GM18909 (cell line): ENCODE measurements at regions not wholly inside any gene's neighbourhood (a gene's known extent, or its start where the extent isn't known, plus 50 kb on each side); places are given as distances from the start of the nearest gene placed in this dataset.

Source experiments
- ATAC-seq: cut with Tn5 transposase; IDR thresholded peaks from one replicate; pipeline ENCODE4 v1.9.1; 2021; ENCODE audit warnings: mild to moderate bottlenecking; ENCODE audit not compliant: unreplicated experiment, poor library complexity

DNA sequence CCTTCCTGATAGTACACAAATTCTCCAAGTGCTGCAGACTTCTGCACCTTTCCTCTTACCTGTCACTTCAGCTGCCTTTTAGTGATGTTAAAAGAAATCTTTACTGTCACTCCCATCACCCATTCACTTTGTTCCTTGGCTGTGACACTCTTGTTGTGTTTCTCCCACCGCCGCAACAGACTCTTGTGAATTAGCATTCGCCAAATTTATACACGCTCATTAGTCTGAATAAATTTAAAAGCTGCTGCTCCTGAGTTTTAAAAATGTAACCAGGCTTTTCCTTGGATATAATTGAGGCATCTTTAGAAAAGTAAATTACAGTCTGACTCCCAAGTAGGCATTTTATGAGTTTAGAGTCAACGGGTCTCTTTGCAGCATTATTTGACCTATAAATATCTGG lies 1197.9 kb downstream of the BCL11B start:
- no peak for ATAC-seq

DNA sequence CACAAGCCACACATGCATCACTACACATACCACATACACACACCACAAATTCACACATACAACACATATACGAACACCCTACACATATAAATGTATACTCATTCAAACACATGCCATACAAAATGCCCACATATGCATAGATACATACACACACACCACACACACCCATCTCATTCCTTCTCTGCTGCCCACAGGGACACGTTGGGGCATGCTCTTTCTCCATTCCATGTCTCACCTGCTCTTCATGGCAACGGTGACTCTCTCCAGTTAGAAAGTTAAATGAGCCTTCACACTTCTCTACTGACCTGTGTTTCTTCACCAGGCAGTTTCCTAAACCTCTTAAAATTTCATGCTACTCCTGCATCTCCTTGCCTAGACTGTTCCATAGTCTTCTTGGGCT lies 1194.8 kb downstream of the BCL11B start:
- no peak for ATAC-seq

DNA sequence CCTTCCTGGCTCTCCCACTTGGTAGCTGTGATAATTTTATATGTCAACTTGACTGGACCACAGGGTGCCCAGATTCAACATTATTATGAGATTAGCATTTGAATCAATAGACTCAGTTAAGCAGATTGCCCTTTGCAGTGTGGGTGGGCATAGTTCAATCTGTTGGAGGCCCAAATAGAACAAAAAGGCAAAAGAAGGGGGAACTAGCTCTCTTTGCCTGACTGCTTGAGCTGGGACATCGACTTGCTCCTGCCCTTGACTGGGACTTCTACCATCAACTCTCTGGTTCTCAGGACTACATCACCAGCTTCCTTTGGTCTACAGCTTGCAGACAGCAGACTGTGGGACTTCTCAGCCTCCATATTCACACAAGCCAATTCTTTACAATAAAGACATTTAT lies 1189.2 kb downstream of the BCL11B start:
- ATAC-seq = no peak

DNA sequence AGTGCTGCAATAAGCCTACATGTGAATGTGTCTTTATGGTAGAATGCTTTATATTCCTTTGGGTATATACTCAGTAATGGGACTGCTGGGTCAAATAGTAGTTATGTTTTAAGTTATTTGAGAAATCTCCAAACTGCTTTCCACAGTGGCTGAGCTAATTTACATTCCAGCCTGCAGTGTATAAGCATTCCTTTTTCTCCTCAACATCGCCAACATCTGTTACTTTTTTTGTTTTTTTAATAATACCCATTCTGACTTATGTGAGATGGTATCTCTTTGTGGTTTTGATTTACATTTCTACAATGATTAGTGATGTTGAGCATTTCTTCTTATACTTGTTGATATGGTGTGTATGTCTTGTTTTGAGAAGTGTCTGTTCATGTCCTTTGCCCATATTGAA lies 1186.2 kb downstream of the BCL11B start:
- ATAC-seq = no peak

DNA sequence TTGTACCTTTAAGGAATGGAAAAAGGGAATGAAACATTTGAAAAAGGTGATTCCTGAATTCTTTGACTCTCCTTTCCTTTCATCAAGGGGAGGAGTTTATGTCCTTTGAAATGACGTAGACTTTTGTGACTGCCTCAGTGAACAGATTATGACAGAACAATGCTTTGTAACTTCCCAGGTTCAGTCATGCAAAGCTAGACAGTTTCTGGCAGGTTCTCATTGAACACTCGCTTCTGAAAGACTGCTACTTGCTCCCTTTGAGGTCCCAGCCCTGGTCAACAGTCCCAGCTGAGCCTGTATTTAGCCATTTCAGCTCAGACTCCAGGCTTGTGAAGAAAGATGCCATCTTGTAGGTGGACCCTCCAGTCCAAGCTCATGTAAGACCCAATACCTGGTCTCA lies 1178.9 kb downstream of the BCL11B start:
- no peak for ATAC-seq

DNA sequence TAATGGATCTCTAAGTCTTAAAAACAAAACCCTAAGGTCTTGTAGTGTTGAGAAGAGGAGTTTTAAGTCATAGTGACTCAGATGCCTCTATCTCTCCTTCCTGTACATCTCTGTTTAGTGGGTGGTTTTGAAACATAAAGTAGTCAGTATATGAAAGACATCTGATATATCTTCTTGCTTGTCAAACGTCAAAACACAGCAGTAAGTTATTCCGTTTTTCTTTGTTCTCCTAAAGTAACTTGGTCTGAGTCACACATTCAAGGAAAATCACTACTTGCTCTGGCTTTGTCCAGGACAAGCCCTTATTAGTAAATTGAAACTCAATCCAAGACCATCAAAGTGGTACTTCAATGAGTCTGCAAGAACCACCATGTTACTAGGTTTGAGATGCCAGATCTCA lies 1172.5 kb downstream of the BCL11B start:
- ATAC-seq = no peak

DNA sequence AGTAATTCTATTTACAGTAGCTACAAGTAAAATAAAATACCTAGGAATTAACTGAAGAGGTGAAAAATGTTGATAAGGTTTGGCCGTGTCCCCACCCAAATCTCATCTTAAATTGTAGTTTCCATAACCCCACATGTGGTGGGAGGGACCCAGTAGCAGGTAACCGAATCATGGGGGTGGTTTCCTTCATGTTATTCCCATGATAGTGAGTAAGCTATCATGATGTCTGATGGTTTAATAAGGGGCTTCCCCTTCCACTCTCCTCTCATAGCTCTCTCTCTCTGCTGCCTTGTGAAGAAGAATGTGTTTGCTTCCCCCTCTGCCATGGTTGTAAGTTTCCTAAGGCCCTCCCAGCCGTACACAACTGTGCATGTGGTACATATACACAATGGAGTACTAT lies 1170.7 kb downstream of the BCL11B start:
- no peak for ATAC-seq

DNA sequence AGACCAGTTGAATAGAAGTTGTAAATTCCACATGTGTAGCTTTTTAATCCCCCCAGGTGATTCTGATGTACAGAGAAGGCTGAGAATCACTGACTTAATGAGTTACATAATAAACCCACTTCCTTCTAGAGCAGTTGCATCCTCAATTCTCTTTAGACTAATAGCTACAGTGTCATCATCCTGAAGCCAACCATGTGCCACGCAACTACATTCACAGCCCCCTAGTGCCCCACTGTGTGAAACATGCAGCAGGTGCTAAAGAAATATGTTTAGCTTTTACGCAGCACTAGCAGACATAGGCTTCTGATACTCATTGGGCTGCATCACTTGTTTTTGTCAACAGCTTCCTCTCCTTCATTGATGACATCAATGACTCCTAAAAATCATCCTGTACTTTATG lies 1168.3 kb downstream of the BCL11B start:
- ATAC-seq = no peak

DNA sequence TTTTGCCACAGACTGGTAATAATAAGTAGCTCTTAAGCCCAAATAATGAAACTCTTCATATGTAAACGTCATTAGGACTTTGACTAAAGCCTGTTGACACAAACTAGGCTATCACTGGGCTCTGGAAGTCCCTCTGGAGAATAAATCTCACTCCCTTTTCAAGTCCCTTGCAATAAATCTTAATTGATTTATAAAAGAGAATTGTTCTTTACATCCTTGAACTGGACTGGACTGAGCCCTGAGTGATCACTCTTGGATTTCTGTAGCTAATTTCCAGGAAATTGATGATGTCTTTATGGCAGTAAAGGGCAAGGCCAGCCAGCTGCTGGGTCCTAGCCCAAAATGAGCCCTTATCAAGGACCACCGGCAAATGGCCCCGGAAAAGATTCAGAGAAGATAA lies 1162.7 kb downstream of the BCL11B start:
- no peak for ATAC-seq

DNA sequence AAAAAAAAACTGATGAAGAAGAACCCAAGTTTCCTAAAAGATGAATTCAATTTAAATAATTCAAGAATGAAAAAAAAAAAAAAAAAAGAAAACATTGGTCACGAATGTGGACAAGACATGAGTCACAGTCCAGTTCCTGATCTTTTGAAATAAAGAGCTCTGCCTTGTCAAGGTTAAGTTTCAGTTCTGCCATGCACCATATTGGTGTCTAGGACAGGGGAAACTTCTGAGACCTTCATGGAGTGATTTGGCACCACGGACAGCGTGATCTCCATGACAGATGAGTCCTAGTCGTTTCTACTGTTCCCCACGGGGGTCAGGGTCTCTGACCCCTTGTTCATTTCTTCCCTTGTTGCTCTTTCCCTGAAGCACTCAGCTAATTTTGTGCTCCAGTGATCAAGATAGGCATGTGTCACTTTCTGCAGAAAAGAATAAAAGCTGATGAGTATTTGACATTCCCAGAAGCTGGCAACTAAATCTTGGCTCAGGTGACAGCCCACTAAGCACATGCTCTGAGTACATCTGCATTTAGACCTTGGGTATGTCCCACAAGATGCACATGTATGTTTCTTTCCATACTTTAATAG lies 1159.7 kb downstream of the BCL11B start:
- no peak for ATAC-seq

DNA sequence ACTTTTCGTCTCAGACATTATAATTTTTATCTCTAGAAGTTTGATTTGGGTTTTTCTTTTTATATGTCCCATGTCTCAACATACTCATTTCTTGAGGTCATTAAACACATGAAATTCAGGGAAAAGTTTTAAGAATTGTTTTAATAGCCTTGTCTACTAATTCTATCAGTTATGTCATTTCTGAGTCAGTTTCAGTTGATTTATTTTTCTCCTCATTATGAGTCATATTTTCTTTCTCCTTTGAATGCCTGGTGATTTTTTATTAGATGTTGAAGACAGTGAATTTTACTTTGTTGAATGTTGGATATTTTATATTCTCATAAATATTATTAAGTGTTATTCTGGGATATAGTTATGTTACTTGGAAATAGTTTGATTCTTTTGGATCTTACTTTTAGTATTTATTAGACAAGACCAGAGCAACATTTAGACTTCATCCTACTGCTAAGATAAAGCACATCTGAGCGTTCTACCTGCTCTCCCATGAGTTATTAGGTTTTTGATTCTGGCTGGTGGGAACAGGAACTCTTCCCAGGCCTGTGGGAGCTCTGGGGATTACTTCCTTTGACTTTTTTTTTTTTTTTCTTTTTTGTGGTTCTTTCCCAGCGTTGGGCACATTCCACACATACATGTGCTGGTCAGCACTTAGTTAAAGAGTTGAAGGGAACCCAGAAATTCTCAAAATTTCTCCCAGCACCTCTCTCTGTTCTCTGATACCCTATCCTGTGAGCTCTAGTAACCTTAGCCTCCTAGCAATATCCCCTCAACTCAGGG lies 1157.7 kb downstream of the BCL11B start:
- no peak for ATAC-seq

DNA sequence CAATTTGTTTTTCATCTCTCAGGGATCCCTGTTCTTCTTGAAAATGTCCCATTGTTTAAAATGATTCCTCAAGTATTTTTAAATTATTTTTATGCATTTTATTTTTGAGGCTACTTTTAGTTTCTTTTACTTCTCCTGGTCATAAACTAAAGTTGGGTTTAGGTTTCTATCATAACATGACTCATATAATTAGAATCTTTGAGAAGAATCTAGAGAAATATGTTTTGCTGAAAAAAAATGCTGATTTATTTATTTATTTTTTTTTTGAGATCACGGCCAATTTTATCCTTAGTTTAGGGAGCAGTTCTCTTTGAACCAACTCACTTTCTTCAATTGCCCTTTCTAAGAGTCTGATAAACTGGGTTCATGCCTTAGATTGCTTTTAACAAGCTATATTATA lies 1157.1 kb downstream of the BCL11B start:
- no peak for ATAC-seq

DNA sequence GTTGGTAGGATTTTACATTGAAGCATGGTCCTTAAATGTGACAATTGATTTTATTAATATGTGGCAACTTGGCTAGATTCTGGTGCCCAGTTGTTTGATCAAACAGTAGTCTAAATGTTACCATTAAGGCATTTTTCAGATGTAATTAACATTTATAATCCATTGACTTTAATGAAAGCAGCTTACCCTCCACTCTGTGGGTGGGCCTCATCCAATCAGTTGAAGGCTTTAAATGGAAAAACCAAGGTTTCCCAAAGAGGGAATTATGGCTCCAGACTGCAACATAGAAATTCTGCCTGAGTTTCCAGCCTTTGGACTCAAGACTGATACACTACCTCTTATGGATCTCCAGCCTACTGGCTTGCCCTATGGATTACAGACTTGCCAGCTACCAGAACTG lies 1153.2 kb downstream of the BCL11B start:
- no peak for ATAC-seq

DNA sequence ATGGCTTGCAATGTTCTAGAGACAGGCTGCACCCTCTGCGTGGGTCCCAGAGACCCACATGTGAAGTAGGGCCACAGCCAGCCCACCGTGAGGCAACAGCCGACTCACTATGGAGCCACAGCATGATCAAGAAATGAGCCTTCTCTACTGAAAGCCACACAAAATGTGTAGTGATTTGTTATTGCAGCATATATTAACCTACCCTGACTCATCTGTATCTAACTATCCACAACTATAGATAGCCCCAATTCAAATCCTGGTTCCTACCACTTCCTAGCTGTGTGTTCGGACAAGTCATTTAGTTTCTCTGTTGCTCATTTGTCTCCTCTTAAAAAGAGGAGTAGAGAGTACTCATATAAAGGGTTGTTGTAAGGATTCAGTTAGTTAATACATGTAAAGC lies 1152.3 kb downstream of the BCL11B start:
- no peak for ATAC-seq

DNA sequence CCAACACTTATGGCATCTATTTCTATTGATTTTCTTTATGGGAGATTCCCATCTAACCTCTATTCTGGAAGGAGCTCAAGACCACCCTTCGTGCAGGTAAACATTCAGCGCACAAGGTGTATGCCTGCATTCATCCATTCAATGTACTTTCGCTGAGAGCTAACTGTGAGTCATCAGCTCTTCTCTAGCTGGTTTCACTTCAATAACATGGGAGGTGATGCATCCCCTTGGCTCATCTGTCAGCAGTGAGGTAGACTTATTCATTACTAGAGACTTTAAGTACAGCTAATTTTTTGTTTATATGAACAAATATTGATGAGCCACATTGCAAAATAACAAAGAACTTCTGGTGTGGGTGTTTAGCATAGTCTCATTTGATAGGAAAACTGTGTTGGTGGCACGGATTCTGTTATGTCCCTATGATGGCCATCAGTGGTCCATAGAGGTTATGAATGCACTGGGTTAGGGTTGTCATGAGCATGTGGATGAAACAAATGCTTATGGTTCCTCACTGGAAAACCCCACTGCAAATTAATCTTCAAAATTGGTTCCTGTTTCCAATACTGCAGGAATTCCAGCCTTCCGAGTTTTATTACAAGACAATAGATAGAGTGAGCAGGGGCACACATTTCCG lies 1151.0 kb downstream of the BCL11B start:
- no peak for ATAC-seq

DNA sequence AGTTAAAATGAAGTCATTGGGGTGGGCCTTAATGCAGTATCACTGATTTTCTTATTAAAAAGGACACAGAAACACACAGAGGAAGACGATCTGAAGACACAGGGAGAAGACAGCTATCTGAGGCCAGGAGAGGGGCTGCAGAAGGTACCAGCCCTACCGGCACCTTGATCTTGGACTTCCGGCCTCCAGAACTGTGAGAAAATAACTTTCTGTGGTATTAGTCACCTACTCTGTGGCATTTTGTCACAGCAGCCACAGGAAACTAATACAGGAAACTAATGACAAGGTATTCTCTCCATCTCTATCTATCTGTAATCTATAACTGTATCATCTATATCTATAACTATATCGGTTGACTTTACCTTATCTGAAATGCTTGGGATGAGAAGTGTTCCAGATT lies 1149.5 kb downstream of the BCL11B start:
- ATAC-seq = no peak

DNA sequence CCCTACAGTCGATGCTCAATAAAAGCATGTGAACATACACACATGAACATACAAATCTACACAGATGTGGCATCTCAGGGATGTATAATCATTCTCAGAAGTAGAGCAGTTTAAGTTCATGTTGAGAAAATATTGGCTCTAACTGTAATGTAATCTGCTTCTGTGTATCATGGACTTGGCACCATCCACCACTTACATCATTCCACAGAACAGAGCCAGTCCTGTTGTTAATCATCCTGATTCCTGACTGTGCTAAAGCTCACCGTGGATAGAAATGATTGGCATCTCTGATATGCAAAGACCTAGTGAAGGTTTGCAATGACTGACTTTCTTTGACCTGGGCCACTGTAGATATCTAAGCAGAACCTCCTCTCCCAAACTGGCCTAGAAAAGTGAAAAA lies 1141.3 kb downstream of the BCL11B start:
- ATAC-seq = no peak

DNA sequence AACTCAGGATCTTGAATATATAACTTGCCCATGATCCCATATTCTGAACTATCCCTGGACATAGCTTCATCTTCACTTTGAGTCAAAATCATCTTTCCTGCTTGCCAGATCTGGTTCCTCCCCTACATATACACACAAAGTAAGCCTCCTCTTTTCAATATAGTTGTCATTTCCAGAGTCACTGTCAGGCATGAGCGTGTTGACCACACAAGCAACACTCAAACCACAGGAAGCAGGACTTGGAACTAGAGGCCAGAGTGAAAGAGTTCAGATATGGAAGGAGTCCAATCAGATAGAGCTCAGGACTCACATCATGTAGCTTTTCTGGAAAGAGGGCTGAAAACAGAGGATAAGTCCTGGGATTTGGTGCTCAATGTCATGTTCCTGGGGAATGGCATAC lies 1140.6 kb downstream of the BCL11B start:
- no peak for ATAC-seq

DNA sequence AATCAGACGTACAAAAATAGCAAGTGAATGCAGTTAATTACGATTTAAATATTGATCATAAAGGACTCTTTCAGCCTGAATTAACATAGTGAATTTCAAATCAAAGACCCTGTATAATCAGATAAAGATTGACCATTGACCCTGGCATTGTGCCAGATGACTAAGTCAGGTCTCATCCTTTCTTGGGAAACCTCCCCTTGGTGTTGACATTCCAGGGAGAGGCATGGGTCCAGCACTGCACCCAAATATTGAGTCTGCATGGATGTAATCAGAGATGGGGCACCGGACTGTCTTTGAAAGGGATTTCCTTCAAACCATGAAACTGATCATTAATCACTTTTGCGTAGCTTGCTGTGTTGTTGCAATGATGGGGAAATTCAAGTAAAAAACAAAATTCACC lies 1138.2 kb downstream of the BCL11B start:
- ATAC-seq = no peak

DNA sequence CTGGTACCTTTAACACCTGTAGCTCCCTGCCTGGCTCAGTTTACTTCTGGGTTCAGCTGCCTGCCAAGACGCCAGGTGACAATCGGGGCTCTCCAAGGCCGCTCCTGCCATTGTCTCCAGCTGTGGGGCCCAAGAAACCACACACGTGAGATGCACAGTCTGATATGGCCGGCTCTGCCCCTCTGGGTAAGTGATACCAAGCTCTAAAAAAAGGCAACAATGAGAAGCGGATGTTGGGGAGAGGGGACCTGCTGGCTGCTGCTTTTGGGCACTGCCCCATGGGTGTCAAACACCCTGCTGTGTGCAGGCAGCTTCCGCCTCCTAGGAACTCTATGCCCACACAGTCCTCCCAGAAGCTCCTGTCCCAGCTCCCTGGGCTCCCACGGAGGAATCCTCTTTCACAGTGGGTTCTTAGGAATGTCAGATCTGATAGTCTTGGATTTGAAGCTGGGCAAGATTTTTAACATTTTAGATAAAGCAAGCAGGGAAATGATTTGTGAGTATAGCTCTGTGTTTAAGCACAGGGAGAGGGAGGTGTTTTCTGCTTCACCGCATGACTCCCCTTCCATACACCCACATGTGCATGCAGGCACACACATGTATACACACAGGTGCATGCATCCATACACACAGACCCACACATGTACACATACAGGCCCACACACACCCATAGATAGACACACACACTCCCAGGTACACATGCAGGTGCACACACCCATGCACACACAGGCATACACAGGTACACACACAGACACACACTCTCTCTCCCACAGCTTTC lies 1135.8 kb downstream of the BCL11B start:
- no peak for ATAC-seq
